Central memory CD4-positive, alpha-beta T cell (primary cell): ENCODE measurements at regions not wholly inside any gene's neighbourhood (a gene's known extent, or its start where the extent isn't known, plus 50 kb on each side); places are given as distances from the start of the nearest gene placed in this dataset.
"Not testable (repeated sequence)": the region's sequence is repeated elsewhere in the genome, so short reads cannot be mapped to it uniquely, and the experiment has no call there.

Experiments used
- DNase-seq: peaks from one replicate; pipeline ENCODE4 v3.0.0; 2022

DNA sequence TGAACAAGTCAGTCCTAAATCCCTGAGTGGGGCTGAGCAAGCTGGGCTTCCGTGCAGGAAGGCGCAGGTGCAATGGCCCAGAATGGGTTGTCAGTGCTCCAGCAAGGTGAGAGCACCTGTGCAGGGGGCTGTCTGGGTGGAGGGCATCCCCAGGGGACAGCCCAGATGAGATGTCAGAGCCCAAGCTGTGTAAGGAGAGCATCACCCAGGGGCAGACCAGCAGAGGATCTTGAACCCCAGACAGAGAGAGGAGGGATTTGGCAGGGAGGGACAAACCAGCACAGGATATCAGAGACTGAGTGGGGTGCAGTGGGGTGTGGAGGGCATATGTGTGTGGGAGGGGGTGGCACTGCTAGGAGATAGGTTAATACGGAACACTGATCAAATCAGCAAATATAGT, 114.9 kb upstream of the TMEM45B start:
- no peak for DNase-seq

DNA sequence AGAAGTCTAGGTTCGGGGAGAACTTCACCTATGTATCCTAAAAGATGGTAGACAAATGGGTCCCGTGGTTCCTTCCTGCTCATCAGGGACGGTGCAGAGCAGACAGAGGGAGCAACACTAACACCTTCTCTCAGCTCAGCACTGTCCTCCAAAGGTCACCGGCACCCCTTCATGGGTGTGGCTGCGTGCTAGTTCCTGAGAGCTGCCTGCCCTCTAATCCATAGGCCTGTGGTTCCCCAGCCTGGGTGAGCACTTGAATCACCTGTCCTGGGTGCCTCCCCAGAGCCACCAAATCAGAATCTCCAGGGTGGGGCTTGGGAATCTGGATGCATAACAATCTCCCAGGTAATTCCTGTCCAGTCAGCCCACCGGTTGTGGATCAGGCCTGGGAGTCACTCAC, 113.9 kb upstream of the TMEM45B start:
- DNase-seq: no peak

DNA sequence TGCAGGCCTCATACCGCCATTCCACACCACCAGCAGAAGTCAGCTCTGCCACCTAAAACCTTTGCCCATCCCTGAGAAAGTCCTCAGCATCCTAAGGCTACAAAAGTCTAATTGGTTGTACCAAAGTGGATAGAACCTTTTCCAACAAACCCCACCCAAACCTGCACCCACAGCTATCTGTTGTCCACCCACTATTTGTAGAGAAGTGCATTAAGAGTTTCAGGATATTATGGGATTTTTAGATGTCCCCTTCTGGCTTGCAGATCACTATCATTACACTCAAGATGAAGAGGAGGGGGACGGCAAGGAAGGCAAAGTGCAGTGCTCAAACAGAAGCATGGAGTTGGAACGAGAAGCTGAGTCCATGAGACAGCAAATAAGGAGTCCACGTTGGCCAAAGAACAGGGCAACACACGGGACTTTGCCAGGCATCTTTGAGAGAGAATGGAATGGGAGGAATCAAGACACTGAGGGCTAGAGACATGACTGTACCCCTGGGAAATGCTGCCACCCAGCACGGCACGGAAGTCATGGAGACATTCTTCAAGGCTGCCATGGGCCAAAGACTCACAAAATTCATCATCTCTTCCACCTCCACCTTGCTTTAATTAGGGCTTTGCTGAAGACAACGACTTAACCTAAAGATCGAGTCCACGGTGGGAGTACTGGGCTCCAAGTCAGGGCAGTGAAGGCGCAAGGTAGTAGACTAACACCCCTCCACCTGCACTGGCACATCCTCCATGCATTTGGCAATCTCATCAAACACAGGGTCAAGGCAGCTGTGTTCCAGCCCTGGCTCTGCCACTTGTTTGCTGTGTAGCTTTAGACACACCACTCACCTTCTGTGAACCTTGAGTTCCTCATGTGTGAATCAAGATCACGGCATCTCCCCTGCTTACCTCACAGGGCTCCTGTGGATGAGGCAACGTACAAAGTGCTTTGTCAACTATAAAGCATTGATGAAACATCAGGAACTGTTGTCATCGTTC, 112.9 kb upstream of the TMEM45B start:
- no peak for DNase-seq

- DNase-seq: no peak
Observed at GRCh38 chr11:129703846-129704245, 111.8 kb upstream of the TMEM45B start.

- no peak for DNase-seq
Observed at GRCh38 chr11:129704831-129705230, 110.8 kb upstream of the TMEM45B start.

DNA sequence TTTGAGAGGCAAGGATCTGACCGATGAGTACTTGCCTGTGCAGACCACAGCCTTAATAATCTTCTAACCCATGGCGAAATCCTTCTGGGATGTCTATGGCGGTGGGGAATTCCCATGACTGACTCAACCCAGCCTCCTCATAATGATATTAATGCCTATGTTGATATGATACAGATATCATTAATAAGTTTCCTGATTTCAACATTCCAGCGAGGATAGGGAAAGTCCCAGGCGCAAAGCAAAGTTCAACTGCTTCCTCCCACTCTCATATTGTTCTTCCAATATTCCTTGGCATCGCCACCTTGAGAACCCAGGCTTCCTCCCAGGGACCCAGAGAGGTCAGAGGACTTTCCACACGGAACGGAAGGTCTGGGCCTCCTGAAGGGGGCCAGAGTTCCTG, 110.3 kb upstream of the TMEM45B start:
- no peak for DNase-seq

GRCh38 chr11:129705933-129706332, 109.7 kb upstream of the TMEM45B start:
- no peak for DNase-seq

GRCh38 chr11:129709801-129710398, 105.7 kb upstream of the TMEM45B start:
- DNase-seq: no peak

GRCh38 chr11:129710423-129710822, 105.2 kb upstream of the TMEM45B start:
- no peak for DNase-seq

DNA sequence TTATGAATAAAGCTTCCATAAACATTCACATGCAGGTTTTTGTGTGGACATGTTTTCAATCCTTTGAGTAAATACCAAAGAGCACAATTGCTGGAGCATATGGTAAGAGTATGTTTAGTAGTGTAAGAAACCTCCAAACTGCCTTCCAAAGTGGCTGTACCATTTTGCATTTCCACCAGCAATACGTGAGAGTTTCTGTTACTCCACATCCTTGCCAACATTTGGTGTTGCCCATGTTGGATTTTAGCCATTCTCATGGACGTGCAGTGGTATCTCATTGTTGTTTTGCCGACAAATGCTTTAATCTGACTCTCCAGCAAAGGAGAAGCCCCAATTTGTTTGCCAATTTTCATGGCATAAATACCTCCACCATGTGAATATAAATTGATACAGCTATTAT, 103.9 kb upstream of the TMEM45B start:
- no peak for DNase-seq

GRCh38 chr11:129712486-129713240, 103.0 kb upstream of the TMEM45B start:
- DNase-seq: not testable (repeated sequence)

DNA sequence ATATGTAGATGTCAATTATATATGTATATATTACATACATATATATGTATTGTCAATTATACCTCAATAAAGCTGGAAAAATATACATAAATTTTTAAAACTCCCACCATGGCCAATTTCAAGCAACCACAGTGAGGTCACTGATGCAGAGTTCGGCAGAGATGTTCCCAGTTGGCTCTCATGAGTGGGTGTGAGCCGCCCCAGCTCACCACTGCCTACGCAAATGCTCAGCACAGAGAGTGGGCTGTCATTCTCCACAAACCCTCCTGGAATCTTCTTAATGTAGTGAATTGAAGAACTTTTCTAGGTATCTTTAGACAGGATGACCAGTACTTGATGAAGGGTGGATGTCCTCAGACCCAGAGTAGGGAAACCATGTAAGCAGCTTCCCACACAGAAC, 96.6 kb upstream of the TMEM45B start:
- no peak for DNase-seq

DNA sequence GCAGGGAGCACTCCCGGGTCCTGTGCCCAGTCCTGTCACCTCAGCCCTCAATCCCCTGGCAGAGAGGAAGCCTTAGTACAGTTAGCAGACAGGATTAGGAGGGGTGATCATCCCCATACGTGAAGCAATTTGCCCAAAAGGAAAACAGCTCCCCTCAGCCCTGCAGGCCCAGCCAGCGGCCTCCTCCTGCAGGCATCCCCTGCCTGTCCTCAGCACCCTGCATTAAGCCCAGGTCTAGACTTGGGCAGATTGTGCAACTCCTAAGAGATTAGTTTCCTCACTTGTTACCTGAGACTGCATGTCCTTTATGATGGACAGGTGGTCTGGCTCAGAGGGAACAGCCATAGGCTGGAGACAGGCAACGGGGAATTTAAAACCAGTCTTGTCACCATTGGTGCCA, 95.5 kb upstream of the TMEM45B start:
- no peak for DNase-seq

DNA sequence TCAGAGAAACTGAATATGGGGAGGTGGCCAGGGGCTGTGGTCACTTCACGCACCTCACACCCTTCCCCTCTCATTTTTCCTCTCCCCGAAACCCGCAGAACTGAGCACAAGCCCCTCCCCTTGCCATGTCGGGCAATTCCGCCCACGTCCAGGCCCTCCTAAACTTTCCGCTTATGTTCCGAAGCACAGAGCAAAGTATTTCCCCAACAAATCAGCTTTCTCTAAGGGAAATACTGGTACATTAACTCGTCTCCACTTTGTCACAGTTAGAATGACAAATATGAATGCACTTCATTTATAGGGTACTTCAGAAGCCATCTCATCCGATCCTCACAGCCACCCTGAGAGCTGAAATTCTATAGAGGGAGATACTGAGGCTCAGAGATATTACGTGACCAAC, 94.7 kb upstream of the TMEM45B start:
- DNase-seq: no peak

- no peak for DNase-seq
Observed at GRCh38 chr11:129721685-129722084, 94.0 kb upstream of the TMEM45B start.

DNA sequence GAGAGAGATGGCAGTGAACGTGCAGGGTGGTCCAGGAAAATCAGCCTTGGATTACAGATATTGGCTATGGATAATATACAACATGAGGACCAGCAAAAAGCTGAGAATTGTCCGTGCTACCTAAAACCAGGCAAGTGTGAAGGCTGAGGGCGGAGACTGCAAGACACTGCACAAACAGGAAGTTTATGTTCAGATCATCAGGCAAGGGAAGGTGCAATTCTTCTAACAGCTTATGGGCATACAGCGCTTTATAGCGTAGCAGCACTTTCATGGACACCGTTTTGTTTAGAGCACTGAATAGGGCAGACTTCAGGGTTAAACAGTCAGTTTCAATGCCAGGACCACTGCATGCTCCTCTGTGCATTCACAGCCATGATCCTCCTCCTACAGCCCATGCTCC, 93.1 kb upstream of the TMEM45B start:
- peak; percentile 4 for DNase-seq

DNA sequence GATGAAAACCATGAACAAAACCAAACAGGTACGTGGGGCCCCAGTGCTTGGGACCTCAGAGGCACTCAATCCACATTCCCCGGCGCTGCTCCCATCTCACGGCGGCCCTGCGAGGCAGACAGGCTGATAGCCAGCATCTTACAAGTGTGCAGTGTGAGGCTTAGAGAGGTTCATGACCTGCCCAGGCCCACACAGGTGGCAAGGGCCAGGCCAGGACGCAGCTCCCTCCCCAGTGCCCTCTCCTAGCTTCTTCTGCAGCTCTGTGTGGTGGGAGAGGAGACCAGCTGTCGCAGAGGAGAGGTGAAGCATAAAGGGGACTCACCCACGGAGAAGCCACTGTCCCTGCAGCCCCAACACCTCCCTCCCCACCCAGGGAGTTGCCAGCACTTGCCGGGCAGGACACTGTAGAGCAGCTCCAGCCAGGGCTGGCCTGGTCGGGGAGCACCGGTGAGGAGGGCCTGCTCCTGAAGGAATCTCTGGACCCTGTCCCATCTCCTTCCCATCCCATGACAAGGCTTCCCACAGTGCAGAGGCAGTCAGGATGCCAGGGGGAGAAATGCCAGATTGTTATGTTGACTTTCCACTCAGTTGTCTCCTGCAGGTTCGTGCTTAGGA, 92.4 kb upstream of the TMEM45B start:
- no peak for DNase-seq

- DNase-seq: no peak
Observed at GRCh38 chr11:129723761-129724162, 91.9 kb upstream of the TMEM45B start.

DNA sequence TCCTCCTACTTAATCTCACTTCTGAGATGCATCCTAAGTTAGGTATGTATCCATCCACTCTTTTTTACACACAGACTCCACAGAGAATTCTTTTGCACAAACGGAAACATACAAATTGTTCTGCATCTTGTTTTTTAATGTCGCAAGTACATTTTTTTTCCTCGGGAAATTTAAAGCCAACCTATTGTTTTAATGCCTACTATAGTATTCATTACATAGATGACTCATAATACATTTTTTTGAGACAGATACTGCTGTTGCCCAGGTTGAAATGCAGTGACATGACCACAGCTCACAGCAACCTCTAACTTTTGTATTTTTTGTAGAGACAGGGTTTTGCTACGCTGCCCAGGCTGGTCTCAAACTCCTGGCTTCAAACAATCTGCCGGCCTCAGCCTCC, 90.8 kb upstream of the TMEM45B start:
- no peak for DNase-seq

- no peak for DNase-seq
Observed at GRCh38 chr11:129726179-129726578, 89.5 kb upstream of the TMEM45B start.

DNA sequence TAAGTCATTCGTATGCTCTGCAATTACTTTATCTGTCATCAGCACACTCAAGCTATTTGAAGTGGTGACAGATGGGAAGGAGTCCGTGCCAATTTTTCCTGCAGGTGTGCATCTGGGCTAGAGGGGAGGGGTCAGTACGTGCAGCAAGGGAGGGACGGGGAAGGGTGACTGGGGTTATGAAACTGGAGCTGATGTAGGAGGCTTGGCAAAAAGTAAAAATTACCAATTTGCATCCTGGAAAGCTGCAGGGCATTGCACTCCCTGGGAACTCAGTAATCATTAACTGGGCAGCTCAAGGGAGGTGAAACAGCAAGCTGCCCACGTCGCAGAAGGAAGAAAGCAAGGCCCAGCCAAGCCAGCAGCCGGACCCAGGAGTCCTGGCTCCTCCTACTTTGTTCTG, 87.1 kb upstream of the TMEM45B start:
- DNase-seq: no peak

- no peak for DNase-seq
Observed at GRCh38 chr11:129729216-129729615, 86.4 kb upstream of the TMEM45B start.

DNA sequence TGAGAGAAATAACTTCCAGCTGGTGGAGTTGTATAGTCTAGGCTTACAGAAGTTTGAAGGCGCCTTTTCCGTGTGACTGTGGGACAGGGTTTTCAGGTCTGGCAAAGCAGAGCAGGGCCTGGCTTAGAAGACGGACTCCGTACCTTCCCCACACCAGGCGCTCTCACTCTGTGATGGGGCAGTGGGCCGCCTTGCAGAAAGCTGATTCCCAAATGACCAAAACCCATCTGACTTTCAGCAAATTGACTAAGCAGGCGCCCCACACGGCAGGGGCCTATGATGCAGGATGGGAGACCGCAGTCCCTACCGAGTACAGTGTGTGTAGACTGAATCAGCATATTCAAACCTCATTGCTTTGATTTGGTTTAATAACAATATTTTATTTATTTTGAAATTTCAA, 85.8 kb upstream of the TMEM45B start:
- no peak for DNase-seq
